ENCODE measurements at regions not wholly inside any gene's neighbourhood (a gene's known extent, or its start where the extent isn't known, plus 50 kb on each side); places are given as distances from the start of the nearest gene placed in this dataset.

- Histone ChIP-seq H3K4me3 (ENCODE audit: extremely low read depth in 1 of 4, insufficient read depth in 2 of 4, low read depth in 3 of 4, low read length in 4 of 4) (no peak overlapping the region), H4K5ac (ENCODE audit: insufficient read length, low read depth, low read length) (no peak overlapping the region), H4K8ac (ENCODE audit: extremely low read depth, insufficient read depth, low read length) (no peak overlapping the region), H2BK120ac (replicated peaks; ENCODE audit: low read depth, low read length) (no peak overlapping the region), H3K27ac (ENCODE audit: low read depth, low read length) (no peak overlapping the region), H3K9me3 (ENCODE audit: insufficient read depth in 2 of 2, low read depth in 1 of 2, low read length in 1 of 2) (no peaks in the 10 kb centered on the region), H2BK15ac (ENCODE audit: low read length) (no peak overlapping the region), H3K79me1 (ENCODE audit: low read depth, low read length) (no peaks in the 10 kb centered on the region), H2AK5ac (ENCODE audit: low read depth, low read length) (no peak overlapping the region), H3K4me1 (replicated peaks in 1 of 4; ENCODE audit: control insufficient read depth in 3 of 4, insufficient read depth in 4 of 4, low read length in 3 of 4) (no peaks in the 10 kb centered on the region), H3K23me2 (ENCODE audit: low read depth, low read length) (no peaks in the 10 kb centered on the region), H2AFZ (ENCODE audit: low read length) (no peak overlapping the region), H3K23ac (ENCODE audit: insufficient read length) (no peak overlapping the region), H3K56ac (replicated peaks; ENCODE audit: insufficient read length, low read depth, low read length) (no peak overlapping the region), H3K4ac (replicated peaks; ENCODE audit: insufficient read length, low read depth, low read length) (no peak overlapping the region), H3K14ac (ENCODE audit: insufficient read length) (no peak overlapping the region), H2BK20ac (ENCODE audit: low read length) (no peak overlapping the region), H3K4me2 (ENCODE audit: insufficient read depth in 1 of 2, low read depth in 2 of 2, low read length in 2 of 2) (no peak overlapping the region), H3K18ac (ENCODE audit: extremely low read depth, low read length) (no peak overlapping the region), H4K91ac (replicated peaks; ENCODE audit: insufficient read length, low read length) (no peak overlapping the region), H4K20me1 (replicated peaks in 1 of 2; ENCODE audit: control insufficient read depth in 1 of 2, insufficient read depth in 2 of 2, low read length in 2 of 2) (no peaks in the 10 kb centered on the region), H2BK5ac (ENCODE audit: low read depth, low read length) (no peak overlapping the region), H3K79me2 (ENCODE audit: control insufficient read depth in 1 of 2, insufficient read depth in 2 of 2, low read length in 2 of 2) (no peaks in the 10 kb centered on the region), H2BK12ac (ENCODE audit: low read depth, low read length) (no peak overlapping the region), H3K36me3 (ENCODE audit: control insufficient read depth in 2 of 4, insufficient read depth in 4 of 4, low read length in 3 of 4) (no peaks in the 10 kb centered on the region), H3K9ac (replicated peaks in 1 of 4; ENCODE audit: extremely low read depth in 1 of 4, low read depth in 3 of 4, low read length in 3 of 4) (no peak overlapping the region), H3K27me3 (replicated peaks in 1 of 4; ENCODE audit: control insufficient read depth in 3 of 4, extremely low read depth in 1 of 4, insufficient read depth in 3 of 4, low read length in 3 of 4) (no peaks in the 10 kb centered on the region)
- ChIA-PET CTCF (ENCODE audit: partially characterized antibody) (no interaction called here), POLR2A (ENCODE audit: partially characterized antibody) (no interaction called here)
- WGBS, 2 experiments (ENCODE audit: extremely low coverage in 1 of 2, insufficient coverage in 1 of 2, insufficient read length in 1 of 2, insufficient replicate concordance in 2 of 2, low coverage in 1 of 2, low lambda C conversion rate in 2 of 2, missing lambda C conversion rate in 1 of 2), result 91% methylated on average over 1 of the region's 1 CpG; no CpG with 5 or more reads in 1 of the 2 experiments
- TF ChIP-seq POU5F1 (IDR thresholded peaks at IDR 0.05; ENCODE audit: low read depth, low read length), result no peak
- TF ChIP-seq SUZ12 (IDR thresholded peaks at IDR 0.05; ENCODE audit: low read length), result no peak
- no peak for TF ChIP-seq RNF2 (IDR thresholded peaks at IDR 0.05; ENCODE audit: borderline replicate concordance, low read depth, low read length, missing control alignments, poor library complexity, severe bottlenecking)
- no peak for TF ChIP-seq SP4 (IDR thresholded peaks at IDR 0.05; ENCODE audit: low read length)
- no peak for TF ChIP-seq RXRA (IDR thresholded peaks at IDR 0.05; ENCODE audit: insufficient read depth, low read depth, low read length)
- no peak for TF ChIP-seq USF2 (IDR thresholded peaks at IDR 0.05; ENCODE audit: low read length)
- no peak for TF ChIP-seq KDM5A (IDR thresholded peaks at IDR 0.05; ENCODE audit: low read length)
- no peak for TF ChIP-seq POLR2A (IDR thresholded peaks at IDR 0.05; ENCODE audit: control extremely low read depth in 1 of 2, low read depth in 2 of 2, low read length in 2 of 2)
- TF ChIP-seq KDM4A (IDR thresholded peaks at IDR 0.05; ENCODE audit: low read depth, low read length, severe bottlenecking), result no peak
- TF ChIP-seq BACH1 (IDR thresholded peaks at IDR 0.05; ENCODE audit: low read length), result no peak
- TF ChIP-seq SP1 (IDR thresholded peaks at IDR 0.05; ENCODE audit: low read depth, low read length), result no peak
- no peak for TF ChIP-seq CHD2 (IDR thresholded peaks at IDR 0.05; ENCODE audit: low read length)
- no peak for FAIRE-seq
- no peak for DNase-seq (ENCODE audit: low read depth in 1 of 2, low spot score in 2 of 2)
Observed at GRCh38 chr2:187884003-187884402, 329.8 kb upstream of the TFPI start.

Data from H1 (cell line).